ENCODE measurements at regions not wholly inside any gene's neighbourhood (a gene's known extent, or its start where the extent isn't known, plus 50 kb on each side); places are given as distances from the start of the nearest gene placed in this dataset.

DNA sequence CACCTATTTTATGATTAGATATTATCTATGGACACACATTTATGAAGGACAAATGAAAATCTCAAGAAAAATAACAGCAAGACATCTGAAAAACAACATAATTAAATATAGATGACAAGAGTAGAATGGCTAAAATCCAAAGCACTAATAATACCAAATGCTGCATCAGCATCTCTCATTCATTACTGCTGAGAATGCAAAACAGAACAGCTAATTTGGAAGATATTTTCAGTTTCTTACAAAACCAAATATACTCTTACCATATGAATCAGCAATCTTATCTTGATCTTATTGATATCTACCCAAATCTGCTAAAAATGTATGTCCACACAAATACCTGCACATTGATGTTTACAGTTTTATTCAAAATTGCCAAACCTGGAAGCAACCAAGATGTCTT, 829.1 kb upstream of the MIR17HG start (continued):
- TF ChIP-seq, protein P1, sequence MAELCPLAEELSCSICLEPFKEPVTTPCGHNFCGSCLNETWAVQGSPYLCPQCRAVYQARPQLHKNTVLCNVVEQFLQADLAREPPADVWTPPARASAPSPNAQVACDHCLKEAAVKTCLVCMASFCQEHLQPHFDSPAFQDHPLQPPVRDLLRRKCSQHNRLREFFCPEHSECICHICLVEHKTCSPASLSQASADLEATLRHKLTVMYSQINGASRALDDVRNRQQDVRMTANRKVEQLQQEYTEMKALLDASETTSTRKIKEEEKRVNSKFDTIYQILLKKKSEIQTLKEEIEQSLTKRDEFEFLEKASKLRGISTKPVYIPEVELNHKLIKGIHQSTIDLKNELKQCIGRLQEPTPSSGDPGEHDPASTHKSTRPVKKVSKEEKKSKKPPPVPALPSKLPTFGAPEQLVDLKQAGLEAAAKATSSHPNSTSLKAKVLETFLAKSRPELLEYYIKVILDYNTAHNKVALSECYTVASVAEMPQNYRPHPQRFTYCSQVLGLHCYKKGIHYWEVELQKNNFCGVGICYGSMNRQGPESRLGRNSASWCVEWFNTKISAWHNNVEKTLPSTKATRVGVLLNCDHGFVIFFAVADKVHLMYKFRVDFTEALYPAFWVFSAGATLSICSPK (IDR thresholded peaks at IDR 0.05; ENCODE audit: borderline replicate concordance), result no peak
- TF ChIP-seq ZNF431 (CRISPR knock-in tag; IDR thresholded peaks at IDR 0.05), result no peak
- no peak for TF ChIP-seq ETV6 (IDR thresholded peaks at IDR 0.05; ENCODE audit: borderline replicate concordance in 1 of 2, low read depth in 2 of 2, low read length in 1 of 2)
- no peak for TF ChIP-seq ETV6 (CRISPR knock-in tag; IDR thresholded peaks at IDR 0.05; ENCODE audit: borderline replicate concordance)
- TF ChIP-seq ZNF717 (CRISPR knock-in tag; IDR thresholded peaks at IDR 0.05), result no peak
- TF ChIP-seq, protein P2, sequence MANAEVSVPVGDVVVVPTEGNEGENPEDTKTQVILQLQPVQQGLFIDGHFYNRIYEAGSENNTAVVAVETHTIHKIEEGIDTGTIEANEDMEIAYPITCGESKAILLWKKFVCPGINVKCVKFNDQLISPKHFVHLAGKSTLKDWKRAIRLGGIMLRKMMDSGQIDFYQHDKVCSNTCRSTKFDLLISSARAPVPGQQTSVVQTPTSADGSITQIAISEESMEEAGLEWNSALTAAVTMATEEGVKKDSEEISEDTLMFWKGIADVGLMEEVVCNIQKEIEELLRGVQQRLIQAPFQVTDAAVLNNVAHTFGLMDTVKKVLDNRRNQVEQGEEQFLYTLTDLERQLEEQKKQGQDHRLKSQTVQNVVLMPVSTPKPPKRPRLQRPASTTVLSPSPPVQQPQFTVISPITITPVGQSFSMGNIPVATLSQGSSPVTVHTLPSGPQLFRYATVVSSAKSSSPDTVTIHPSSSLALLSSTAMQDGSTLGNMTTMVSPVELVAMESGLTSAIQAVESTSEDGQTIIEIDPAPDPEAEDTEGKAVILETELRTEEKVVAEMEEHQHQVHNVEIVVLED (CRISPR knock-in tag; IDR thresholded peaks at IDR 0.05), result no peak
- TF ChIP-seq GTF3C2 (IDR thresholded peaks at IDR 0.05; ENCODE audit: borderline replicate concordance, extremely low read depth, insufficient read length), result no peak
- no peak for TF ChIP-seq TRIM28 (IDR thresholded peaks at IDR 0.05)
- TF ChIP-seq MAFK (IDR thresholded peaks at IDR 0.05; ENCODE audit: low read length), result peak; percentile 74; the same call in 1 of the 2 replicates
- TF ChIP-seq NFE2L1 (tag; IDR thresholded peaks at IDR 0.05; ENCODE audit: borderline replicate concordance, low read depth), result no peak
- TF ChIP-seq ZBTB34 (CRISPR knock-in tag; IDR thresholded peaks at IDR 0.05), result no peak
- no peak for TF ChIP-seq NUFIP1 (IDR thresholded peaks at IDR 0.05; ENCODE audit: partially characterized antibody)
- no peak for TF ChIP-seq SPI1 (IDR thresholded peaks at IDR 0.05; ENCODE audit: borderline replicate concordance, low read depth, low read length)
- peak; percentile 74; the same call in 1 of the 2 replicates for TF ChIP-seq C11orf30 (IDR thresholded peaks at IDR 0.05; ENCODE audit: low read depth)
- 0 out of 2 replicates have a peak, but pooled peaks have one; percentile 5 for TF ChIP-seq STAT5A (IDR thresholded peaks at IDR 0.05; ENCODE audit: borderline replicate concordance, low read length)

Measured in K562 (cell line).